K562 (cell line): ENCODE measurements at regions not wholly inside any gene's neighbourhood (a gene's known extent, or its start where the extent isn't known, plus 50 kb on each side); places are given as distances from the start of the nearest gene placed in this dataset.
"Not testable (repeated sequence)": the region's sequence is repeated elsewhere in the genome, so short reads cannot be mapped to it uniquely, and the experiment has no call there.

Experiments used
- ETV6 ChIP-seq, 3 experiments: fragments of 150-350 bp in 1 of 3; sonication (generic) in 1 of 3; formaldehyde crosslinking in 1 of 3; IDR thresholded peaks; 2 replicates each; pipeline versions ENCODE4 v1.6.1 to v1.8.0; 2014 to 2022; ENCODE audit warnings: borderline replicate concordance in 2 of 3, low read depth in 2 of 3, antibody characterized with exemption in 1 of 3, low read length in 1 of 3, mild to moderate bottlenecking in 1 of 3, missing genetic modification reagents in 1 of 3
- FOXM1 ChIP-seq, 2 experiments: fragments of 450-650 bp in 1 of 2; sonication (generic) in 1 of 2; formaldehyde crosslinking in 1 of 2; IDR thresholded peaks; 2 replicates each; pipeline versions ENCODE4 v1.6.1 to v1.9.0; 2017 to 2022; ENCODE audit warnings: low read depth in 2 of 2, mild to moderate bottlenecking in 2 of 2, missing genetic modification reagents in 1 of 2, moderate library complexity in 1 of 2
- MXI1 ChIP-seq: IDR thresholded peaks from 2 replicates; pipeline ENCODE4 v1.6.1; 2011; ENCODE audit warnings: low read depth, mild to moderate bottlenecking, improper control_type of control experiment, low read length
- PML ChIP-seq: IDR thresholded peaks from 2 replicates; pipeline ENCODE4 v1.6.1; 2012; ENCODE audit warnings: low read length, inconsistent platforms
- RAD21 ChIP-seq, 2 experiments: fragments of 250-450 bp in 1 of 2; fragments of 450-650 bp in 1 of 2; sonication (Bioruptor Pico) in 1 of 2; formaldehyde crosslinking in 1 of 2; IDR thresholded peaks in 1 of 2; conservative IDR thresholded peaks in 1 of 2; 2 replicates each; pipeline versions ENCODE4 v1.4.0 to v1.8.0; 2020 to 2022; ENCODE audit warnings: mild to moderate bottlenecking in 2 of 2, moderate library complexity in 1 of 2
- SMARCB1 ChIP-seq: IDR thresholded peaks from 2 replicates; pipeline ENCODE4 v1.6.1; 2011; ENCODE audit warnings: improper control_type of control experiment, low read depth; ENCODE audit not compliant: insufficient read length
- TCF7 ChIP-seq: sonication (generic); IDR thresholded peaks from 2 replicates; pipeline ENCODE4 v1.6.1; 2016; ENCODE audit warnings: antibody characterized with exemption, borderline replicate concordance
- TCF7L2 ChIP-seq: fragments of 150-350 bp; IDR thresholded peaks from 2 replicates; pipeline ENCODE4 v1.6.1; 2016; ENCODE audit warnings: low read depth, mild to moderate bottlenecking, low read length, moderate library complexity
- YY1 ChIP-seq, 3 experiments: IDR thresholded peaks; 2 replicates each; pipeline ENCODE4 v1.6.1; 2011; ENCODE audit warnings: low read length in 2 of 3, mild to moderate bottlenecking in 2 of 3, moderate library complexity in 2 of 3, borderline replicate concordance in 1 of 3, control low read depth in 1 of 3, low read depth in 1 of 3; ENCODE audit not compliant: insufficient read depth in 3 of 3, insufficient replicate concordance in 2 of 3, control insufficient read depth in 1 of 3, insufficient read length in 1 of 3; ENCODE audit errors: extremely low read depth in 1 of 3
- ZFP36 ChIP-seq: fragments of 150-350 bp; IDR thresholded peaks from 2 replicates; pipeline ENCODE4 v1.6.1; 2018; ENCODE audit warnings: low read length, low read depth; ENCODE audit not compliant: partially characterized antibody
- ZNF184 ChIP-seq: sonication (generic); formaldehyde crosslinking; IDR thresholded peaks from 2 replicates; pipeline ENCODE4 v1.5.0; 2020; ENCODE audit warnings: missing genetic modification reagents
- ZNF274 ChIP-seq: IDR thresholded peaks from 2 replicates; pipeline ENCODE4 v1.6.1; 2011; ENCODE audit warnings: low read depth, mild to moderate bottlenecking, low read length, moderate library complexity, borderline replicate concordance
- TF ChIP-seq, protein P1 (sequence below), 3 experiments: IDR thresholded peaks in 2 of 3; conservative IDR thresholded peaks in 1 of 3; 2 replicates each; pipeline ENCODE4 v1.5.1; 2011 to 2012; ENCODE audit warnings: low read length in 3 of 3, mild to moderate bottlenecking in 3 of 3, control low read depth in 2 of 3, improper control_type of control experiment in 1 of 3, inconsistent platforms in 1 of 3, low read depth in 1 of 3, mixed read lengths in 1 of 3, moderate library complexity in 1 of 3; ENCODE audit not compliant: insufficient read depth in 2 of 3
- TF ChIP-seq, protein P2 (sequence below): fragments of 450-650 bp; IDR thresholded peaks from 2 replicates; pipeline ENCODE4 v1.6.1; 2016; ENCODE audit warnings: borderline replicate concordance

DNA sequence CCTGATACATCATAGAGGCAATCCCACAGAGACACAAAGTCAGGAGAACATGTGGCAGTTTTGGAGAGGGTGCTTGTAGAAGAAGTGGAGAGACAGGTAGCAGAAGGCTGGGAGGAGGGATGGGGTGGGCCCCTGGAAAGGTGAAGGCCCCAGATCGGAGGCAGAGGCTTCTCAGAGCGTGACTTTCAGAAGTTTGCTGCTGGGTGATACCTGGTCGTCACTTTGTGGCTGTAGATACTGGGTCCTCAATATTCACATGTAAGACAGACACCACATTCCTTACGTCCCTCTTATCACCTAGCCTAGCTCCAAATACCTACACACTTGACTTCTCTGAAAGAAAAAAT is 76.8 kb downstream of the ATP6V0E2 start:
- TF ChIP-seq TCF7; TCF7L2; FOXM1 (IDR thresholded peaks at IDR 0.05; ENCODE audit: low read depth); FOXM1 (CRISPR knock-in tag; IDR thresholded peaks at IDR 0.05; ENCODE audit: low read depth); PML; MXI1; YY1 (IDR thresholded peaks at IDR 0.05; ENCODE audit: borderline replicate concordance in 1 of 3, control insufficient read depth in 1 of 3, extremely low read depth in 1 of 3, insufficient read depth in 3 of 3, insufficient read length in 1 of 3, insufficient replicate concordance in 2 of 3, low read depth in 1 of 3, low read length in 2 of 3); ZFP36; ETV6 (IDR thresholded peaks at IDR 0.05; ENCODE audit: borderline replicate concordance in 1 of 2, low read depth in 2 of 2, low read length in 1 of 2); ETV6 (CRISPR knock-in tag; IDR thresholded peaks at IDR 0.05; ENCODE audit: borderline replicate concordance); SMARCB1; RAD21 (CRISPR knock-in tag; conservative IDR thresholded peaks at IDR 0.05 in 1 of 2, IDR thresholded peaks at IDR 0.05 in 1 of 2); ZNF274; ZNF184: not testable (repeated sequence)
- TF ChIP-seq, protein P1, sequence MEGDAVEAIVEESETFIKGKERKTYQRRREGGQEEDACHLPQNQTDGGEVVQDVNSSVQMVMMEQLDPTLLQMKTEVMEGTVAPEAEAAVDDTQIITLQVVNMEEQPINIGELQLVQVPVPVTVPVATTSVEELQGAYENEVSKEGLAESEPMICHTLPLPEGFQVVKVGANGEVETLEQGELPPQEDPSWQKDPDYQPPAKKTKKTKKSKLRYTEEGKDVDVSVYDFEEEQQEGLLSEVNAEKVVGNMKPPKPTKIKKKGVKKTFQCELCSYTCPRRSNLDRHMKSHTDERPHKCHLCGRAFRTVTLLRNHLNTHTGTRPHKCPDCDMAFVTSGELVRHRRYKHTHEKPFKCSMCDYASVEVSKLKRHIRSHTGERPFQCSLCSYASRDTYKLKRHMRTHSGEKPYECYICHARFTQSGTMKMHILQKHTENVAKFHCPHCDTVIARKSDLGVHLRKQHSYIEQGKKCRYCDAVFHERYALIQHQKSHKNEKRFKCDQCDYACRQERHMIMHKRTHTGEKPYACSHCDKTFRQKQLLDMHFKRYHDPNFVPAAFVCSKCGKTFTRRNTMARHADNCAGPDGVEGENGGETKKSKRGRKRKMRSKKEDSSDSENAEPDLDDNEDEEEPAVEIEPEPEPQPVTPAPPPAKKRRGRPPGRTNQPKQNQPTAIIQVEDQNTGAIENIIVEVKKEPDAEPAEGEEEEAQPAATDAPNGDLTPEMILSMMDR (IDR thresholded peaks at IDR 0.05 in 2 of 3, conservative IDR thresholded peaks at IDR 0.05 in 1 of 3; ENCODE audit: insufficient read depth in 2 of 3, low read depth in 1 of 3, low read length in 3 of 3) = not testable (repeated sequence)
- TF ChIP-seq, protein P2, sequence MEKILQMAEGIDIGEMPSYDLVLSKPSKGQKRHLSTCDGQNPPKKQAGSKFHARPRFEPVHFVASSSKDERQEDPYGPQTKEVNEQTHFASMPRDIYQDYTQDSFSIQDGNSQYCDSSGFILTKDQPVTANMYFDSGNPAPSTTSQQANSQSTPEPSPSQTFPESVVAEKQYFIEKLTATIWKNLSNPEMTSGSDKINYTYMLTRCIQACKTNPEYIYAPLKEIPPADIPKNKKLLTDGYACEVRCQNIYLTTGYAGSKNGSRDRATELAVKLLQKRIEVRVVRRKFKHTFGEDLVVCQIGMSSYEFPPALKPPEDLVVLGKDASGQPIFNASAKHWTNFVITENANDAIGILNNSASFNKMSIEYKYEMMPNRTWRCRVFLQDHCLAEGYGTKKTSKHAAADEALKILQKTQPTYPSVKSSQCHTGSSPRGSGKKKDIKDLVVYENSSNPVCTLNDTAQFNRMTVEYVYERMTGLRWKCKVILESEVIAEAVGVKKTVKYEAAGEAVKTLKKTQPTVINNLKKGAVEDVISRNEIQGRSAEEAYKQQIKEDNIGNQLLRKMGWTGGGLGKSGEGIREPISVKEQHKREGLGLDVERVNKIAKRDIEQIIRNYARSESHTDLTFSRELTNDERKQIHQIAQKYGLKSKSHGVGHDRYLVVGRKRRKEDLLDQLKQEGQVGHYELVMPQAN = not testable (repeated sequence)
